ENCODE measurements at regions not wholly inside any gene's neighbourhood (a gene's known extent, or its start where the extent isn't known, plus 50 kb on each side); places are given as distances from the start of the nearest gene placed in this dataset.
A peak's percentile ranks its signal among the peaks of the same experiment; 100 is the strongest.

DNA sequence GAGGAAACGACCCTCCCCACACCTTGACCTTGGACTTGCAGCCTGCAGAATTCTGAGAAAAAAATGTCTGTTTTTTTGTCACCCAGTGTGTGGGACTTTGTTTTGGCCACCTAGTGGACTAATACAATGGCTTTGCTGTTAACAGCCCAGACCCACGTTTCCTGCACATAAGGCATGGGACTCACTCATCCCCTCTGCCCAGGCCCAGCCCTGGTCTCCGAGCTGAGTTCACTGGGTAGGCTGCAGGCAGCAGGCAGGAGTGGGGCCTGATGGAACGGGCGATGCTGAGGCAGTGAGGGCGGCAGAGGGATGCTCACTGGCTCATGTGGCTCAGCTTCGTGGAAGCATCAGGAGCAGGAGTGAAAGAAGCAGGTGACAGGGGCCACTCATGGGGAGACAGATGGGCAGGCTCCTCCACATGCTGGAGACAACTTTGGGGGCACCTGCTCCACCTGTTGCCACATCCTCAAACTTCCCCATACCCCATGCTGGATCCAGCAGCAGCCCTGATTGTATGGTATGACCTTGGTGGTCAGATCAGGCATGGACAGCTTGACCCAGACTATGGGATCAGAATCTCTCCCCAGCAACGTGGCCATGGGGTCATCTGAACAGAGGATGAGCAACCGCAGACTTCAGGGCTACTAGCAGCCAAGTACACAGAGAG, 65.8 kb upstream of the ANTXRL start:
- Mint-ChIP-seq H3K36me3 (peaks cover 17 to 64% (median 30%) of the 10 kb centered on the region in 5 donors), H3K4me1 (peaks cover 12 to 41% (median 25%) of the 10 kb centered on the region in 7 donors), H3K4me3 (no peak overlapping the region), H3K9me3 (no peaks in the 10 kb centered on the region), H3K27me3 (no peaks in the 10 kb centered on the region), H3K27ac (peak overlapping the region in 3 of 9 donors; percentile 32 to 74 (median 59))
- Histone ChIP-seq H3K9me3 (ENCODE audit: control insufficient read depth in 2 of 3, low read length in 3 of 3) (no peaks in the 10 kb centered on the region), H3K36me3 (ENCODE audit: control insufficient read depth in 2 of 3, insufficient read depth in 3 of 3, low read length in 3 of 3) (peaks cover 0 to 82% (median 0%) of the 10 kb centered on the region in 3 experiments), H3K27ac (ENCODE audit: low read depth, low read length) (no peak overlapping the region), H3K27me3 (ENCODE audit: control insufficient read depth in 2 of 2, insufficient read depth in 2 of 2, low read length in 2 of 2) (no peaks in the 10 kb centered on the region), H3K4me3 (ENCODE audit: low read length) (no peak overlapping the region), H3K4me1 (ENCODE audit: control insufficient read depth in 2 of 2, insufficient read depth in 2 of 2, low read length in 2 of 2) (no peaks in the 10 kb centered on the region)
- POLR2A ChIA-PET, result no interaction called here
- intact Hi-C loops (cut with micrococcal nuclease), result no loop called here
- CTCF ChIA-PET, result no interaction called here
- no peak for DNase-seq
- no peak for ATAC-seq

DNA sequence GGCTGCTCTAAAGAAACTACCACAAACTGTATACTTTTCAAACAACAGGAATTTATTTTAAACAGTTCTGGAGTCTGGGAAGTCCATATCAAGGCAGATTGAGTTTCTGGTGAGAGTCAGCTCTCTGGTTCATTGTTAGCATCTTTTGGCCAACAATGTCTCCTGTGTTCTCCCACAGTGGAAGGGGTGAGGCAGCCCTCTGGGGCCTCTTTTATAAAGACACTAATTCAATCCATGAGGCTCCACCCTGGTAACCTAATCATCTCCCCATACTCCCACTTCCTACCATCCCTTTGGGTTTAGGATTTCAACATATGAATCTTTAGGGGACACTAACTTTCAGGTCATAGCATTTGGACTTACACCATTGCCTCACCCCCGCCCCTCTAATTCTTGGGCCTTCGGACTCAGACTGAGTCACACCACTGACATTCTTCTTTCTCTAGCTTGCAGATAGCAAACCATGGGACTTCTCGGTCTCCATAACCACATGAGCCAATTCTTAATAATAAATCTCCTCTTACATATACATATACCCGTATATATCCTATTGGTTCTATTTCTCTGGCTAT, 64.3 kb upstream of the ANTXRL start:
- Mint-ChIP-seq H3K27ac (peak overlapping the region in 6 of 9 donors; percentile 16 to 90 (median 59)), H3K4me3 (no peak overlapping the region), H3K4me1 (peaks cover 9 to 32% (median 25%) of the 10 kb centered on the region in 7 donors), H3K36me3 (peaks cover 10 to 59% (median 21%) of the 10 kb centered on the region in 5 donors), H3K9me3 (no peaks in the 10 kb centered on the region), H3K27me3 (no peaks in the 10 kb centered on the region)
- no peaks in the 10 kb centered on the region for H3K4me1 ChIP-seq (ENCODE audit: control insufficient read depth in 2 of 2, insufficient read depth in 2 of 2, low read length in 2 of 2)
- H3K27me3 ChIP-seq (ENCODE audit: control insufficient read depth in 2 of 2, insufficient read depth in 2 of 2, low read length in 2 of 2), result no peaks in the 10 kb centered on the region
- CTCF ChIA-PET, result no interaction called here
- H3K27ac ChIP-seq (ENCODE audit: low read depth, low read length), result no peak overlapping the region
- H3K4me3 ChIP-seq (ENCODE audit: low read length), result no peak overlapping the region
- DNase-seq, result no peak
- intact Hi-C loops (cut with micrococcal nuclease), result no loop called here
- H3K36me3 ChIP-seq (ENCODE audit: control insufficient read depth in 2 of 3, insufficient read depth in 3 of 3, low read length in 3 of 3), result peaks cover 0 to 82% (median 0%) of the 10 kb centered on the region in 3 experiments
- H3K9me3 ChIP-seq (ENCODE audit: control insufficient read depth in 2 of 3, low read length in 3 of 3), result no peaks in the 10 kb centered on the region
- POLR2A ChIA-PET, result no interaction called here
- no peak for ATAC-seq

DNA sequence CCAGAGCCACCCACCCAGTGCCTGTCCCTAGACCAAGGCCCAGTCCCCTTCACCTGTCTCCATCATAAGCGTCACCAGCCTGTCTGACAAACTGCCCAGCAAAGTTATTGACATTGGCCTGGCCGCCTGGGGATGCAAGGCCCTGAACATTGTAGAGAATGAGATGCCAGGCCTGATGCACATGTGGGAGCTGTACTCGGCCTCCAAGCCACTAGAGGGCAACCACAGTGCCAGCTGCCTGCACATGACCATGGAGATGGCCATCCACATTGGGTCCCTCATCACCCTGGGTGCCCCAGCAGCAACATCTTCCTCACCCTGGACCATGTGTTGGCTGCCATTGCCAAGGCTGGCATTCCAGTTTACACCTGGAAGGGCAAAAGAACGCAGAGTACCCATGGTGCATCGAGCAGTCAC, 63.7 kb upstream of the ANTXRL start:
- ATAC-seq, result no peak
- peaks cover 6 to 57% (median 17%) of the 10 kb centered on the region in 5 donors for H3K36me3 Mint-ChIP-seq
- peaks cover 0 to 1% (median 0%) of the 10 kb centered on the region in 11 donors for H3K9me3 Mint-ChIP-seq
- DNase-seq, result peak in 1 of 9 donors; percentile 17
- no peaks in the 10 kb centered on the region for H3K4me1 ChIP-seq (ENCODE audit: control insufficient read depth in 2 of 2, insufficient read depth in 2 of 2, low read length in 2 of 2)
- H3K27me3 Mint-ChIP-seq, result no peaks in the 10 kb centered on the region
- no peaks in the 10 kb centered on the region for H3K9me3 ChIP-seq (ENCODE audit: control insufficient read depth in 2 of 3, low read length in 3 of 3)
- H3K27ac Mint-ChIP-seq, result peak overlapping the region in 6 of 9 donors; percentile 16 to 90 (median 44)
- no peaks in the 10 kb centered on the region for H3K27me3 ChIP-seq (ENCODE audit: control insufficient read depth in 2 of 2, insufficient read depth in 2 of 2, low read length in 2 of 2)
- H3K4me3 ChIP-seq (ENCODE audit: low read length), result no peak overlapping the region
- peaks cover 8 to 29% (median 23%) of the 10 kb centered on the region in 7 donors for H3K4me1 Mint-ChIP-seq
- intact Hi-C loops (cut with micrococcal nuclease), result no loop called here
- H3K27ac ChIP-seq (ENCODE audit: low read depth, low read length), result no peak overlapping the region
- no peak overlapping the region for H3K4me3 Mint-ChIP-seq
- CTCF ChIA-PET, result no interaction called here
- H3K36me3 ChIP-seq (ENCODE audit: control insufficient read depth in 2 of 3, insufficient read depth in 3 of 3, low read length in 3 of 3), result peaks cover 0 to 82% (median 0%) of the 10 kb centered on the region in 3 experiments
- POLR2A ChIA-PET, result no interaction called here

DNA sequence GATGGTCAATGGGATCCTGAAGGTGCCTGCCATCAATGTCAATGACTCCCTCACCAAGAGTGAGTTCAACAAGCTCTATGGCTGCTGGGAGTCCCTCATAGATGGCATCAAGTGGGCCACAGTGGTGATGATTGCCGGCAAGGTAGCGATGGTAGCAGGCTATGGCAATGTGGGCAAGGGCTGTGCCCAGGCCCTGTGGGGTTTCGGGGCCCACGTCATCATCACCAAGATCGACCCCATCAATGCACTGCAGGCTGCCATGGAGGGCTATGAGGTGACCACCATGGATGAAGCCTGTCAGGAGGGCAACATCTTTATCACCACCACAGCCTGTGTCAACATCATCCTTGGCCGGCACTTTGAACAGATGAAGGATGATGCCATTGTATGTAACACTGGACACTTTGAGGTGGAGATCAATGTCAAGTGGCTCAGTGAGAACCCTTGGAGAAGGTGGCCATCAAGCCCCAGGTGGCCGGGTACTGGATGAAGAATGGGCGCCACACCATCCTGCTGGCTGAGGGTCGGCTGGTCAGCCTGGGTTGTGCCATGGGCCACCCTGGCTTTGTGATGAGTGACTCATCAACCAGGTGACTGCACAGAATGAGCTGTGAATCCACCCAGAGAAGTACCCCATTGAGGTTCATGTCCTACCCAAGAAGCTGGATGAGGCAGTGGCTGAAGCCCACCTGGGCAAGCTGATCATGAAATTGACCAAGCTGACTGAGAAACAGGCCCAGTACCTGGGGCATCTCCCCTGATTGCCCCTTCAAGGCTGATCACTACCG, 63.0 kb upstream of the ANTXRL start:
- H3K4me3 Mint-ChIP-seq, result no peak overlapping the region
- no peaks in the 10 kb centered on the region for H3K9me3 ChIP-seq (ENCODE audit: control insufficient read depth in 2 of 3, low read length in 3 of 3)
- H3K27ac ChIP-seq (ENCODE audit: low read depth, low read length), result no peak overlapping the region
- peak in 1 of 9 donors; percentile 16 for DNase-seq
- peaks cover 0 to 77% (median 0%) of the 10 kb centered on the region in 3 experiments for H3K36me3 ChIP-seq (ENCODE audit: control insufficient read depth in 2 of 3, insufficient read depth in 3 of 3, low read length in 3 of 3)
- intact Hi-C loops (cut with micrococcal nuclease), result no loop called here
- peaks cover 8 to 27% (median 20%) of the 10 kb centered on the region in 7 donors for H3K4me1 Mint-ChIP-seq
- no peaks in the 10 kb centered on the region for H3K4me1 ChIP-seq (ENCODE audit: control insufficient read depth in 2 of 2, insufficient read depth in 2 of 2, low read length in 2 of 2)
- CTCF ChIA-PET, result interaction anchor here (1.0 kb wide), 1 partner anchor 33 kb away, joined by 3 read pairs; no protein-coding TSS in a partner anchor
- H3K4me3 ChIP-seq (ENCODE audit: low read length), result no peak overlapping the region
- H3K36me3 Mint-ChIP-seq, result peaks cover 5 to 53% (median 14%) of the 10 kb centered on the region in 5 donors
- no peaks in the 10 kb centered on the region for H3K27me3 Mint-ChIP-seq
- H3K9me3 Mint-ChIP-seq, result peaks cover 0 to 1% (median 0%) of the 10 kb centered on the region in 11 donors
- peak overlapping the region in 2 of 9 donors; percentile 46 to 75 for H3K27ac Mint-ChIP-seq
- POLR2A ChIA-PET, result no interaction called here
- ATAC-seq, result no peak
- no peaks in the 10 kb centered on the region for H3K27me3 ChIP-seq (ENCODE audit: control insufficient read depth in 2 of 2, insufficient read depth in 2 of 2, low read length in 2 of 2)

DNA sequence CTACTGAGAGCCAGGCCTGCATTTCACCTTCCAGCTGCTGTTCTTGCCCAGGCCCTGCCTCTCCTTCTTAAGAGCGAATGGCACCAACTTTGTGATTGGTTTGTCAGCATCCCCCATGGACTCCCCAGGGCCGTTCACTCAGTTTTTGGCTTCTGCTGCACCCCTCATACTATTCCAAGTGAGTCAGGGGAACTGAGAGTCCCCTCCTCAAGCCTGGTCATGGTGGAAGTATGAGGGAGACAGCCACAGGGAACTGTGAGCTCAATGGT, 62.4 kb upstream of the ANTXRL start:
- H3K4me3 Mint-ChIP-seq, result no peak overlapping the region
- DNase-seq, result no peak
- H3K27ac ChIP-seq (ENCODE audit: low read depth, low read length), result no peak overlapping the region
- ATAC-seq, result no peak
- CTCF ChIA-PET, result interaction anchor here (1.0 kb wide), 1 partner anchor 33 kb away, joined by 3 read pairs; no protein-coding TSS in a partner anchor
- peaks cover 0 to 72% (median 0%) of the 10 kb centered on the region in 3 experiments for H3K36me3 ChIP-seq (ENCODE audit: control insufficient read depth in 2 of 3, insufficient read depth in 3 of 3, low read length in 3 of 3)
- H3K27me3 Mint-ChIP-seq, result no peaks in the 10 kb centered on the region
- peaks cover 0 to 4% (median 0%) of the 10 kb centered on the region in 11 donors for H3K9me3 Mint-ChIP-seq
- intact Hi-C loops (cut with micrococcal nuclease), result no loop called here
- no peak overlapping the region for H3K4me3 ChIP-seq (ENCODE audit: low read length)
- peaks cover 5 to 52% (median 17%) of the 10 kb centered on the region in 5 donors for H3K36me3 Mint-ChIP-seq
- no peaks in the 10 kb centered on the region for H3K9me3 ChIP-seq (ENCODE audit: control insufficient read depth in 2 of 3, low read length in 3 of 3)
- peak overlapping the region in 3 of 9 donors; percentile 48 to 75 (median 53) for H3K27ac Mint-ChIP-seq
- H3K4me1 ChIP-seq (ENCODE audit: control insufficient read depth in 2 of 2, insufficient read depth in 2 of 2, low read length in 2 of 2), result no peaks in the 10 kb centered on the region
- peaks cover 7 to 32% (median 19%) of the 10 kb centered on the region in 7 donors for H3K4me1 Mint-ChIP-seq
- no peaks in the 10 kb centered on the region for H3K27me3 ChIP-seq (ENCODE audit: control insufficient read depth in 2 of 2, insufficient read depth in 2 of 2, low read length in 2 of 2)
- POLR2A ChIA-PET, result no interaction called here

DNA sequence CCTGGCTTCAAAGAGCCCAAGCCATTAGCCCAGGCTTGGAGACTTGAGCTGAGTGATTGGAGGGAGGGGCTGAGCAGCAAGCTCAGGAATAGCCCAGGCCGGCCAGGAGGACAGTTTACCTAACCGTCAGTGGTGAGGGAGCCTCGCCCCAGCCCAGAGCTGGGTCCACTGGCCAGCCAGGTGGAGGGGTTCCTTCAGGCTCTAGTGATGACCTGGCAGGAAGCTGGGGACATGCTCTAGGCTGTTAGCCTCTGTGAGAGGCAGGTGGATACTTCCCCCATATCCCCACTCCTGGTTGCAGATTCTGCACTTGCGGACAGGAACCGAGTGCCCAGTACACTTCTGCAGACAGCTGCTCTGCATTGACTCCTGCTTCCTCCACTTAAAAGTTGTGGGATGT, 61.2 kb upstream of the ANTXRL start:
- intact Hi-C loops (cut with micrococcal nuclease), result loop anchor here in 1 of 2 donors (5.0 kb wide), 1 partner anchor 42 kb away; no protein-coding TSS in a partner anchor
- DNase-seq (peak in 1 of 9 donors; percentile 13), ATAC-seq (no peak)
- ChIA-PET CTCF (no interaction called here), POLR2A (interaction anchor here (0.6 kb wide), 1 partner anchor 24 kb away, joined by 3 read pairs; no protein-coding TSS in a partner anchor)
- Histone ChIP-seq H3K4me1 (ENCODE audit: control insufficient read depth in 2 of 2, insufficient read depth in 2 of 2, low read length in 2 of 2) (no peaks in the 10 kb centered on the region), H3K27ac (ENCODE audit: low read depth, low read length) (no peak overlapping the region), H3K27me3 (ENCODE audit: control insufficient read depth in 2 of 2, insufficient read depth in 2 of 2, low read length in 2 of 2) (no peaks in the 10 kb centered on the region), H3K4me3 (ENCODE audit: low read length) (no peak overlapping the region), H3K9me3 (ENCODE audit: control insufficient read depth in 2 of 3, low read length in 3 of 3) (no peaks in the 10 kb centered on the region), H3K36me3 (ENCODE audit: control insufficient read depth in 2 of 3, insufficient read depth in 3 of 3, low read length in 3 of 3) (peaks cover 0 to 65% (median 0%) of the 10 kb centered on the region in 3 experiments)
- H3K4me3 Mint-ChIP-seq, result no peak overlapping the region
- peaks cover 0 to 15% (median 2%) of the 10 kb centered on the region in 11 donors for H3K9me3 Mint-ChIP-seq
- no peaks in the 10 kb centered on the region for H3K27me3 Mint-ChIP-seq
- H3K27ac Mint-ChIP-seq, result peak overlapping the region in 3 of 9 donors; percentile 48 to 79 (median 69)
- peaks cover 8 to 60% (median 26%) of the 10 kb centered on the region in 5 donors for H3K36me3 Mint-ChIP-seq
- H3K4me1 Mint-ChIP-seq, result peaks cover 7 to 40% (median 23%) of the 10 kb centered on the region in 7 donors

Data from naive thymus-derived CD4-positive, alpha-beta T cell (primary cell).